SH-SY5Y (cell line): ENCODE measurements at regions not wholly inside any gene's neighbourhood (a gene's known extent, or its start where the extent isn't known, plus 50 kb on each side); places are given as distances from the start of the nearest gene placed in this dataset.

ENCODE experiments used
- GATA2 ChIP-seq: IDR thresholded peaks from 2 replicates; pipeline ENCODE4 v1.6.1; 2011; ENCODE audit warnings: mild to moderate bottlenecking, low read depth, low read length
- GATA3 ChIP-seq: IDR thresholded peaks from 2 replicates; pipeline ENCODE4 v1.6.1; 2011; ENCODE audit warnings: low read depth, mild to moderate bottlenecking, low read length, moderate library complexity

DNA sequence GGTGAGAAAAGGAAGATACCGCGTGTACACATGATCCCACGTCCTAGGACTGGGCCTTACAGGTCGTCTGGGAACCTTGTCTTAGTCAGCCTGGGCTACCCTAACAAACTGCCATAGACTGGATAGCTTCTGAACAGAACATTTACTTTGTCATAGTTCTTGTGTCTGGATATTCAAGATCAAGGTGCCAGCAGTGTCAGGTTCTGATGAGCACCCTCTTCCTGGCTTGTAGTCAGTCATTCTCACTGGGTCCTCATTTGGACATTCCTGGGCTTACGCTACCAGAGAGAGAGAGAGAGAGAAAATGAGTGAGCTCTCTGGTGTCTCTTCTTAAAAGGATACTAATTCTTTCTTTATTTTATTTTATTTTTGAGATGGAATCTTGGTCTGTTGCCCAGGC lies 685.8 kb upstream of the RBFOX1 start:
- no peak for TF ChIP-seq GATA3
- no peak for TF ChIP-seq GATA2
